ENCODE measurements at regions not wholly inside any gene's neighbourhood (a gene's known extent, or its start where the extent isn't known, plus 50 kb on each side); places are given as distances from the start of the nearest gene placed in this dataset.

- TF ChIP-seq CTCF (conservative IDR thresholded peaks at IDR 0.05; ENCODE audit: low read depth in 2 of 2): 0 out of 4 replicates have a peak, but pooled peaks of 1 of the 2 experiments have one; percentile 15
Measured at GRCh38 chr7:115117748-115118147, 195.9 kb downstream of the MDFIC start (continued).

- Histone ChIP-seq H4K20me1 (replicated peaks; ENCODE audit: insufficient read depth) (no peaks in the 10 kb centered on the region), H3K79me2 (replicated peaks; ENCODE audit: insufficient read depth) (no peaks in the 10 kb centered on the region), H3K27me3 (ENCODE audit: insufficient read depth) (no peaks in the 10 kb centered on the region), H3F3A (replicated peaks; ENCODE audit: low read depth) (no peaks in the 10 kb centered on the region), H2AFZ (no peak overlapping the region), H3K4me1 (ENCODE audit: insufficient read depth) (no peaks in the 10 kb centered on the region), H3K36me3 (ENCODE audit: insufficient read depth) (no peaks in the 10 kb centered on the region), H3K4me3 (no peak overlapping the region), H3K27ac (ENCODE audit: low read depth) (no peak overlapping the region), H3K9me2 (ENCODE audit: insufficient read depth) (no peaks in the 10 kb centered on the region), H3K4me2 (no peak overlapping the region)
- Mint-ChIP-seq H3K36me3 (ENCODE audit: low read depth) (peaks cover 6% of the 10 kb centered on the region; the same call in 1 of the 3 replicates), H3K4me3 (no peak overlapping the region), H3K27me3 (ENCODE audit: insufficient read depth, low read depth, poor library complexity) (peaks cover 2% of the 10 kb centered on the region), H3K27ac (no peak overlapping the region), H3K9me3 (peaks cover 4% of the 10 kb centered on the region; the same call in 1 of the 3 replicates), H3K4me1 (no peaks in the 10 kb centered on the region)
- no peak for DNase-seq (ENCODE audit: low spot score)
- ATAC-seq: no peak
- TF ChIP-seq STAT1 (IDR thresholded peaks at IDR 0.05; ENCODE audit: unreplicated experiment): no peak
- no peak for TF ChIP-seq ETS1 (IDR thresholded peaks at IDR 0.05)
- TF ChIP-seq ZNF331 (CRISPR knock-in tag; IDR thresholded peaks at IDR 0.05; ENCODE audit: low read depth): no peak
- no peak for TF ChIP-seq POLR2AphosphoS5 (IDR thresholded peaks at IDR 0.05; ENCODE audit: low read depth)
- TF ChIP-seq EZH2 (IDR thresholded peaks at IDR 0.05; ENCODE audit: low read depth, unreplicated experiment): no peak
- no peak for TF ChIP-seq EZH2phosphoT487 (IDR thresholded peaks at IDR 0.05; ENCODE audit: unreplicated experiment)
- no peak for TF ChIP-seq NANOG (IDR thresholded peaks at IDR 0.05; ENCODE audit: borderline replicate concordance)
- TF ChIP-seq ZNF462 (CRISPR knock-in tag; IDR thresholded peaks at IDR 0.05): no peak
- no peak for TF ChIP-seq CTCF (conservative IDR thresholded peaks at IDR 0.05; ENCODE audit: low read depth in 2 of 2)
- TF ChIP-seq CREB1 (CRISPR knock-in tag; IDR thresholded peaks at IDR 0.05; ENCODE audit: low read depth): no peak
Measured at GRCh38 chr7:115116773-115117715, 195.2 kb downstream of the MDFIC start.
